DND-41 (cell line): ENCODE measurements at regions not wholly inside any gene's neighbourhood (a gene's known extent, or its start where the extent isn't known, plus 50 kb on each side); places are given as distances from the start of the nearest gene placed in this dataset.

Experiments used
- CTCF ChIP-seq: IDR thresholded peaks from 2 replicates; pipeline ENCODE4 v1.5.1; 2012; ENCODE audit warnings: borderline replicate concordance, low read length, moderate library complexity, mild to moderate bottlenecking; ENCODE audit not compliant: poor library complexity, severe bottlenecking; ENCODE audit errors: extremely low read depth
- EZH2 ChIP-seq: IDR thresholded peaks from 3 replicates; pipeline ENCODE4 v1.6.1; 2012; ENCODE audit warnings: borderline replicate concordance, low read depth, mild to moderate bottlenecking, moderate library complexity, low read length, inconsistent platforms; ENCODE audit not compliant: severe bottlenecking

- no peak for TF ChIP-seq CTCF
- TF ChIP-seq EZH2: no peak
Observed at GRCh38 chr22:27105142-27106025, 448.0 kb downstream of the MIAT start.
